HL-60 (cell line): ENCODE measurements at regions not wholly inside any gene's neighbourhood (a gene's known extent, or its start where the extent isn't known, plus 50 kb on each side); places are given as distances from the start of the nearest gene placed in this dataset.

Source experiments
- DNase-seq, 2 experiments: peaks; one replicate each; pipeline ENCODE4 v3.0.0-alpha.2; 2010 to 2020; ENCODE audit warnings: low read depth in 1 of 2, low spot score in 1 of 2
- H3K27ac ChIP-seq: fragments of 250-450 bp; sonication (Bioruptor Pico); replicated peaks from 2 replicates; pipeline ENCODE4 v1.5.1; 2020; ENCODE audit warnings: mild to moderate bottlenecking, moderate library complexity
- H3K27me3 ChIP-seq: fragments of 250-450 bp; sonication (Bioruptor Pico); 2 replicates; pipeline ENCODE4 v1.5.1; 2021; ENCODE audit warnings: mild to moderate bottlenecking, moderate library complexity; ENCODE audit not compliant: insufficient read depth, poor library complexity, severe bottlenecking
- H3K4me3 ChIP-seq: replicated peaks from 2 replicates; pipeline ENCODE4 v1.5.1; 2011; ENCODE audit warnings: mild to moderate bottlenecking, control low read depth, low read length; ENCODE audit not compliant: insufficient read depth
- GABPA ChIP-seq: IDR thresholded peaks from 2 replicates; pipeline ENCODE4 v1.6.1; 2012; ENCODE audit warnings: low read depth
- POLR2AphosphoS5 ChIP-seq: IDR thresholded peaks from 2 replicates; pipeline ENCODE4 v1.6.1; 2012; ENCODE audit warnings: low read depth
- SPI1 ChIP-seq: IDR thresholded peaks from 2 replicates; pipeline ENCODE4 v1.6.1; 2012; ENCODE audit warnings: low read depth, mild to moderate bottlenecking, borderline replicate concordance
- TF ChIP-seq, protein P1 (sequence below): IDR thresholded peaks from one replicate; pipeline ENCODE4 v1.5.1; 2011; ENCODE audit warnings: low read length, control low read depth, inconsistent platforms; ENCODE audit not compliant: insufficient read depth
- TF ChIP-seq, protein P2 (sequence below): IDR thresholded peaks from 2 replicates; pipeline ENCODE4 v1.6.1; 2012; ENCODE audit warnings: low read depth; ENCODE audit not compliant: insufficient replicate concordance

DNA sequence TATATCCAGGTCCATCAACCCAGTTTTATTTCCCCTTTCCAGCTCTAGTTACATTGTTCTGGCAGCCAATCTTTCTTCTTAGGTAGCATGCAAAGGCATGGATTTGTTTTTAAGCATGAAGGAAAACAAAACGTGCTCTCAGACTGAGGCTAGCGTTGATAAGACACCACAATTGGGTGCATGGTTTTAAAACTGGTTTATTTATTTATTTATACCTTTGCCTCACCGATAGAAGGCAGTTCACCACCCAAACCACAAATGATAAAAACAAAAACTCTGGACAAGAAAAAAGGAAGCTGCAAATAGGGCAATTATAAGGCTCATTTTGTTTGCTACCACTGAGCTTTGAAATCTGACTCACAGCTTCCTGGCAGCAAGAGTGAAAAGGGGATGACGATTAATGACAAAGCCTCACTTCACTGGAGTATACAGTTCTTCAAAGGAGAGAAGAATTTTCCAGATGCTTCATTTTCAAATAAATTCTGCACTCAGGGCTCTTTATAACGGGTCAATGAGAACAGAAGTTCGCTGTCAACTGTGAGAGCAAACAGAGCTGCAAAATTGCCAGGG lies 278.4 kb upstream of the IRX5 start:
- DNase-seq = no peak
- TF ChIP-seq SPI1 = no peak
- no peak for TF ChIP-seq GABPA
- TF ChIP-seq, protein P1, sequence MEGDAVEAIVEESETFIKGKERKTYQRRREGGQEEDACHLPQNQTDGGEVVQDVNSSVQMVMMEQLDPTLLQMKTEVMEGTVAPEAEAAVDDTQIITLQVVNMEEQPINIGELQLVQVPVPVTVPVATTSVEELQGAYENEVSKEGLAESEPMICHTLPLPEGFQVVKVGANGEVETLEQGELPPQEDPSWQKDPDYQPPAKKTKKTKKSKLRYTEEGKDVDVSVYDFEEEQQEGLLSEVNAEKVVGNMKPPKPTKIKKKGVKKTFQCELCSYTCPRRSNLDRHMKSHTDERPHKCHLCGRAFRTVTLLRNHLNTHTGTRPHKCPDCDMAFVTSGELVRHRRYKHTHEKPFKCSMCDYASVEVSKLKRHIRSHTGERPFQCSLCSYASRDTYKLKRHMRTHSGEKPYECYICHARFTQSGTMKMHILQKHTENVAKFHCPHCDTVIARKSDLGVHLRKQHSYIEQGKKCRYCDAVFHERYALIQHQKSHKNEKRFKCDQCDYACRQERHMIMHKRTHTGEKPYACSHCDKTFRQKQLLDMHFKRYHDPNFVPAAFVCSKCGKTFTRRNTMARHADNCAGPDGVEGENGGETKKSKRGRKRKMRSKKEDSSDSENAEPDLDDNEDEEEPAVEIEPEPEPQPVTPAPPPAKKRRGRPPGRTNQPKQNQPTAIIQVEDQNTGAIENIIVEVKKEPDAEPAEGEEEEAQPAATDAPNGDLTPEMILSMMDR = no peak
- TF ChIP-seq POLR2AphosphoS5 = no peak
- TF ChIP-seq, protein P2, sequence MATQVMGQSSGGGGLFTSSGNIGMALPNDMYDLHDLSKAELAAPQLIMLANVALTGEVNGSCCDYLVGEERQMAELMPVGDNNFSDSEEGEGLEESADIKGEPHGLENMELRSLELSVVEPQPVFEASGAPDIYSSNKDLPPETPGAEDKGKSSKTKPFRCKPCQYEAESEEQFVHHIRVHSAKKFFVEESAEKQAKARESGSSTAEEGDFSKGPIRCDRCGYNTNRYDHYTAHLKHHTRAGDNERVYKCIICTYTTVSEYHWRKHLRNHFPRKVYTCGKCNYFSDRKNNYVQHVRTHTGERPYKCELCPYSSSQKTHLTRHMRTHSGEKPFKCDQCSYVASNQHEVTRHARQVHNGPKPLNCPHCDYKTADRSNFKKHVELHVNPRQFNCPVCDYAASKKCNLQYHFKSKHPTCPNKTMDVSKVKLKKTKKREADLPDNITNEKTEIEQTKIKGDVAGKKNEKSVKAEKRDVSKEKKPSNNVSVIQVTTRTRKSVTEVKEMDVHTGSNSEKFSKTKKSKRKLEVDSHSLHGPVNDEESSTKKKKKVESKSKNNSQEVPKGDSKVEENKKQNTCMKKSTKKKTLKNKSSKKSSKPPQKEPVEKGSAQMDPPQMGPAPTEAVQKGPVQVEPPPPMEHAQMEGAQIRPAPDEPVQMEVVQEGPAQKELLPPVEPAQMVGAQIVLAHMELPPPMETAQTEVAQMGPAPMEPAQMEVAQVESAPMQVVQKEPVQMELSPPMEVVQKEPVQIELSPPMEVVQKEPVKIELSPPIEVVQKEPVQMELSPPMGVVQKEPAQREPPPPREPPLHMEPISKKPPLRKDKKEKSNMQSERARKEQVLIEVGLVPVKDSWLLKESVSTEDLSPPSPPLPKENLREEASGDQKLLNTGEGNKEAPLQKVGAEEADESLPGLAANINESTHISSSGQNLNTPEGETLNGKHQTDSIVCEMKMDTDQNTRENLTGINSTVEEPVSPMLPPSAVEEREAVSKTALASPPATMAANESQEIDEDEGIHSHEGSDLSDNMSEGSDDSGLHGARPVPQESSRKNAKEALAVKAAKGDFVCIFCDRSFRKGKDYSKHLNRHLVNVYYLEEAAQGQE = no peak
- Histone ChIP-seq H3K4me3 (no peak overlapping the region), H3K27me3 (no peaks in the 10 kb centered on the region), H3K27ac (no peak overlapping the region)

DNA sequence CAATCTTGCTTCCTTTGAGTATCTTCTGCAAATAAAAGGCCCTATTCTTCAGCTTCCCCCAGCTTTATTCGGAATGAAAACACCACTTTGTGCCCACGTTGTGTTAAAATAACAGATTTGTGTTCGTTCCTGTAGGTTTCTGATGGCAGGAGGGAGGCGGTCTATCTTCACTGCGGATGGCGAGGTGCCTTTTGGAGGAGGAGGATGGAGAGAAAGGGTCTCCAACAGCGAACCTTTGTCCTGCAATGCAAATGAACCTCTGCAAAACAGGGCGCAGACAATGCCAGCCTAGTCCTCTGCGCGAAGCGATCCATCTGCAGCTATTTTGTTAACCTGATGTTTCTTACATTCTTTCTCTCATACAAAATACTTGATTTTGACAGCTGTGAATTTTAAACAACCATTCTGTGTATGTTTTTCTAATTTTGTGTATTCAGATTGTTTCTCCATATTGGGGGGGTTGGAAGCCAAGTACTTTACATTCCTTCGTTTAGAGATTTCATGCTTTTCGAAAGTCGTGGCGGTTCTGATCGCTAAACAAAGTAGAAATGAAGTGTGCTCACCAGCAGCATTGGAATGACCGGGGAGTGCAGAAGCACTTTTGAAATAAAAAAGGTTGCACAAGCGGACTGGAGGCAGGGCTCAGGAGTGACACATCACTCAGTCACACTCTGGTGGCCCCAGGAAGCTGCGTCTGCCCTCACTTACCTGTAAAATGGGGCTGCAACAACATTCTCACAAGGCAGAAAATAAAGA lies 279.0 kb upstream of the IRX5 start:
- TF ChIP-seq, protein P2 = no peak
- TF ChIP-seq SPI1 (no peak), GABPA (no peak), POLR2AphosphoS5 (no peak)
- TF ChIP-seq, protein P1 = no peak
- Histone ChIP-seq H3K27me3 (no peaks in the 10 kb centered on the region), H3K27ac (no peak overlapping the region), H3K4me3 (no peak overlapping the region)
- peak in 1 of 2 experiments; percentile 1 for DNase-seq

DNA sequence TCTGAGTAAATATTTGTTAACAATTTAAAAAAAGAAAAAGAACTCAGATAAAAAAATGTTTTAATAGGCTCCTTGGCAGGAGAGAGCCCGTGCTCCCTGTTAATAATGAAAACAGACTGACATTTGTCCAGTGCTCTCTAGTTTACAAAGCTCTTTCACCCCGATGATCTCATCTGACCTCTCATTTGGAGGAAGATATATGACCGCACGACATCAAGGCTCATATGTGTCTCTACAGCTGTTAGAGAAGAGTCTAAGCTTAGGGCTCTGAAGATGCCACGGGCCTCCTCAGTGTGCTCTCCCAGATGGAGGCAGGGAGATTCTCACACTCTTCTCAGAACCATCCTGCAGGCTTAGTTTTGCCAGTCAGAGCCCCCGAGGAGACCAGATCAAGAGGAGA lies 280.8 kb upstream of the IRX5 start:
- TF ChIP-seq, protein P2 = no peak
- TF ChIP-seq, protein P1 = no peak
- no peak for TF ChIP-seq GABPA
- TF ChIP-seq SPI1 = no peak
- no peak for TF ChIP-seq POLR2AphosphoS5
- H3K27me3 ChIP-seq = peaks cover 2% of the 10 kb centered on the region
- DNase-seq = no peak
- H3K27ac ChIP-seq = no peak overlapping the region
- no peak overlapping the region for H3K4me3 ChIP-seq
